Middle frontal gyrus (tissue), 1 donor: ENCODE measurements at regions not wholly inside any gene's neighbourhood (a gene's known extent, or its start where the extent isn't known, plus 50 kb on each side); places are given as distances from the start of the nearest gene placed in this dataset.
A peak's percentile ranks its signal among the peaks of the same experiment; 100 is the strongest.

Experiments used
- DNase-seq: peaks from one replicate; pipeline ENCODE4 v3.0.0-alpha.2; 2015; ENCODE audit warnings: low spot score; ENCODE audit errors: extremely low spot score

- DNase-seq = peak; percentile 33
These were observed 63.0 kb upstream of the TWIST2 start for GRCh38 chr2:238784671-238785527.

- DNase-seq = no peak
These were observed 62.4 kb upstream of the TWIST2 start for GRCh38 chr2:238785528-238785860.

- no peak for DNase-seq
These were observed 61.5 kb upstream of the TWIST2 start for GRCh38 chr2:238786379-238786778.

GRCh38 chr2:238786792-238787490 lies 60.9 kb upstream of the TWIST2 start:
- no peak for DNase-seq

- DNase-seq = no peak
These were observed 60.4 kb upstream of the TWIST2 start for GRCh38 chr2:238787501-238787900.

GRCh38 chr2:238789317-238789806 lies 58.5 kb upstream of the TWIST2 start:
- DNase-seq = no peak

GRCh38 chr2:238790126-238790832 lies 57.6 kb upstream of the TWIST2 start:
- DNase-seq = no peak

GRCh38 chr2:238790833-238791230 lies 57.1 kb upstream of the TWIST2 start:
- no peak for DNase-seq

- no peak for DNase-seq
These were observed 56.5 kb upstream of the TWIST2 start for GRCh38 chr2:238791354-238791753.

GRCh38 chr2:238793306-238793705 lies 54.6 kb upstream of the TWIST2 start:
- DNase-seq = no peak

- no peak for DNase-seq
These were observed 54.0 kb upstream of the TWIST2 start for GRCh38 chr2:238793801-238794449.

GRCh38 chr2:238796223-238796885 lies 51.5 kb upstream of the TWIST2 start:
- DNase-seq = no peak

GRCh38 chr2:238797537-238797936 lies 50.3 kb upstream of the TWIST2 start:
- DNase-seq = no peak
